WTC11 (cell line): ENCODE measurements at regions not wholly inside any gene's neighbourhood (a gene's known extent, or its start where the extent isn't known, plus 50 kb on each side); places are given as distances from the start of the nearest gene placed in this dataset.

Source experiments
- ATAC-seq: fragments of 200-7000 bp; cut with Tn5 transposase; 2 replicates; pipeline ENCODE4 v1.10.0; 2021; ENCODE audit warnings: mild to moderate bottlenecking, moderate library complexity
- CTCF ChIA-PET: fragments of 300-600 bp; sonication (Branson Sonifier 250); formaldehyde crosslinking; loops from one replicate; lab custom pipeline; 2021; ENCODE audit warnings: antibody characterized with exemption; lab: Charles Lee
- POLR2A ChIA-PET: fragments of 350-600 bp; sonication (Branson Sonifier 250); formaldehyde crosslinking; loops from one replicate; lab custom pipeline; 2021; ENCODE audit warnings: antibody characterized with exemption; lab: Charles Lee
- DNase-seq: peaks from one replicate; pipeline ENCODE4 v3.0.0; 2021; ENCODE audit warnings: low spot score
- H3K27ac Mint-ChIP-seq: 2 replicates; pipeline ENCODE4 v1.8.0; 2021; ENCODE audit warnings: mixed read lengths
- H3K27me3 Mint-ChIP-seq: 2 replicates; pipeline ENCODE4 v1.8.0; 2021; ENCODE audit warnings: low read depth, mild to moderate bottlenecking, moderate library complexity, mixed read lengths
- H3K36me3 Mint-ChIP-seq: 2 replicates; pipeline ENCODE4 v1.8.0; 2021; ENCODE audit warnings: mixed read lengths
- H3K4me1 Mint-ChIP-seq: 2 replicates; pipeline ENCODE4 v1.8.0; 2022; ENCODE audit warnings: mixed read lengths
- H3K4me3 Mint-ChIP-seq: 2 replicates; pipeline ENCODE4 v1.8.0; 2021; ENCODE audit warnings: mild to moderate bottlenecking, moderate library complexity, mixed read lengths
- H3K9me3 Mint-ChIP-seq: 2 replicates; pipeline ENCODE4 v1.8.0; 2021; ENCODE audit warnings: mixed read lengths
- ATF1 ChIP-seq: sonication (generic); formaldehyde crosslinking; IDR thresholded peaks from 2 replicates; pipeline ENCODE4 v1.8.1; 2023; ENCODE audit warnings: mild to moderate bottlenecking, moderate library complexity, missing genetic modification reagents
- CBFB ChIP-seq: sonication (generic); formaldehyde crosslinking; IDR thresholded peaks from 2 replicates; pipeline ENCODE4 v1.8.1; 2022; ENCODE audit warnings: mild to moderate bottlenecking, low read depth, missing genetic modification reagents
- FOXJ3 ChIP-seq: sonication (generic); formaldehyde crosslinking; IDR thresholded peaks from 2 replicates; pipeline ENCODE4 v1.9.0; 2021; ENCODE audit warnings: missing genetic modification reagents, mild to moderate bottlenecking, borderline replicate concordance
- FOXK1 ChIP-seq: sonication (generic); formaldehyde crosslinking; IDR thresholded peaks from 2 replicates; pipeline ENCODE4 v1.8.0; 2022; ENCODE audit warnings: mild to moderate bottlenecking, moderate library complexity, missing genetic modification reagents
- JAZF1 ChIP-seq: fragments of 250-450 bp; sonication (Bioruptor Pico); IDR thresholded peaks from 2 replicates; pipeline ENCODE4 v1.9.0; 2021; ENCODE audit warnings: moderate library complexity, mild to moderate bottlenecking, inconsistent platforms
- NR3C1 ChIP-seq: sonication (generic); formaldehyde crosslinking; conservative IDR thresholded peaks from 2 replicates; pipeline ENCODE4 v1.8.1; 2023; ENCODE audit warnings: low read depth, mild to moderate bottlenecking, missing genetic modification reagents
- RELA ChIP-seq: sonication (generic); formaldehyde crosslinking; IDR thresholded peaks from 2 replicates; pipeline ENCODE4 v1.8.1; 2022; ENCODE audit warnings: missing genetic modification reagents, mild to moderate bottlenecking, borderline replicate concordance
- RORB ChIP-seq: fragments of 250-450 bp; sonication (Bioruptor Pico); IDR thresholded peaks from 2 replicates; pipeline ENCODE4 v1.9.0; 2021; ENCODE audit warnings: mild to moderate bottlenecking
- SMAD3 ChIP-seq: sonication (generic); formaldehyde crosslinking; IDR thresholded peaks from 2 replicates; pipeline ENCODE4 v1.8.0; 2022; ENCODE audit warnings: missing genetic modification reagents, mild to moderate bottlenecking, borderline replicate concordance
- TEAD1 ChIP-seq: sonication (generic); formaldehyde crosslinking; IDR thresholded peaks from 2 replicates; pipeline ENCODE4 v1.8.0; 2022; ENCODE audit warnings: mild to moderate bottlenecking, missing genetic modification reagents
- ZNF232 ChIP-seq: sonication (generic); formaldehyde crosslinking; IDR thresholded peaks from 2 replicates; pipeline ENCODE4 v1.8.0; 2022; ENCODE audit warnings: mild to moderate bottlenecking, missing genetic modification reagents
- ZNF317 ChIP-seq: sonication (generic); formaldehyde crosslinking; IDR thresholded peaks from 2 replicates; pipeline ENCODE4 v1.8.1; 2023; ENCODE audit warnings: low read depth, mild to moderate bottlenecking, moderate library complexity, missing genetic modification reagents, borderline replicate concordance
- ZNF416 ChIP-seq: fragments of 250-450 bp; sonication (Bioruptor Pico); IDR thresholded peaks from 2 replicates; pipeline ENCODE4 v1.9.0; 2021; ENCODE audit warnings: mild to moderate bottlenecking, inconsistent platforms
- TF ChIP-seq, protein P1 (sequence below): fragments of 250-450 bp; sonication (Bioruptor Pico); IDR thresholded peaks from 2 replicates; pipeline ENCODE4 v1.9.0; 2021; ENCODE audit warnings: mild to moderate bottlenecking
- TF ChIP-seq, protein P2 (sequence below): fragments of 250-450 bp; sonication (Bioruptor Pico); IDR thresholded peaks from 2 replicates; pipeline ENCODE4 v1.9.0; 2021; ENCODE audit warnings: mild to moderate bottlenecking
- TF ChIP-seq, protein P3 (sequence below): sonication (generic); formaldehyde crosslinking; IDR thresholded peaks from 2 replicates; pipeline ENCODE4 v1.8.0; 2022; ENCODE audit warnings: mild to moderate bottlenecking, missing genetic modification reagents
- TF ChIP-seq, protein P4 (sequence below): sonication (generic); formaldehyde crosslinking; IDR thresholded peaks from 2 replicates; pipeline ENCODE4 v1.8.0; 2022; ENCODE audit warnings: missing genetic modification reagents
- TF ChIP-seq, protein P5 (sequence below): sonication (generic); formaldehyde crosslinking; conservative IDR thresholded peaks from 2 replicates; pipeline ENCODE4 v1.8.1; 2022; ENCODE audit warnings: mild to moderate bottlenecking, missing genetic modification reagents
- TF ChIP-seq, protein P6 (sequence below): fragments of 200-600 bp; IDR thresholded peaks from 2 replicates; pipeline ENCODE4 v1.8.0; 2022; ENCODE audit warnings: antibody characterized with exemption
- TF ChIP-seq, protein P7 (sequence below): sonication (generic); formaldehyde crosslinking; IDR thresholded peaks from 2 replicates; pipeline ENCODE4 v1.8.1; 2022; ENCODE audit warnings: low read depth, missing genetic modification reagents, borderline replicate concordance

DNA sequence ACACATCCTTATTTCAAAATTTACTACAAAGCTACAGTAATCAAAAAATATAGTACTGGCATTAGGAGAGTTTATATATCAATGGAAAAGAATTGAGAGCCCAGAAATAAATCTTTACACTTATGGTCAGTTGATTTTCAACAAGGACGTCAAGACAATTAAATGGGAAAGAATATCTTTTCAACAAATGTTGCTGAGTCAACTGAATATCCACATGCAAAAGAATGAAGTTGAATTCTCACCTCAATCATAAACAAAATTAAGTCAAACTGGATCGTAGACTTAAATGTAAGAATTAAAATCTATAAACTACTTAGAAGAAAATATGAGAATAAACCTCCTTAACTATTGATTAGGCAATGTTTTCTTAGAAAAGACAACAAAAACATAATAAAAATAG is 61.5 kb upstream of the PRR16 start (continued):
- TF ChIP-seq, protein P1, sequence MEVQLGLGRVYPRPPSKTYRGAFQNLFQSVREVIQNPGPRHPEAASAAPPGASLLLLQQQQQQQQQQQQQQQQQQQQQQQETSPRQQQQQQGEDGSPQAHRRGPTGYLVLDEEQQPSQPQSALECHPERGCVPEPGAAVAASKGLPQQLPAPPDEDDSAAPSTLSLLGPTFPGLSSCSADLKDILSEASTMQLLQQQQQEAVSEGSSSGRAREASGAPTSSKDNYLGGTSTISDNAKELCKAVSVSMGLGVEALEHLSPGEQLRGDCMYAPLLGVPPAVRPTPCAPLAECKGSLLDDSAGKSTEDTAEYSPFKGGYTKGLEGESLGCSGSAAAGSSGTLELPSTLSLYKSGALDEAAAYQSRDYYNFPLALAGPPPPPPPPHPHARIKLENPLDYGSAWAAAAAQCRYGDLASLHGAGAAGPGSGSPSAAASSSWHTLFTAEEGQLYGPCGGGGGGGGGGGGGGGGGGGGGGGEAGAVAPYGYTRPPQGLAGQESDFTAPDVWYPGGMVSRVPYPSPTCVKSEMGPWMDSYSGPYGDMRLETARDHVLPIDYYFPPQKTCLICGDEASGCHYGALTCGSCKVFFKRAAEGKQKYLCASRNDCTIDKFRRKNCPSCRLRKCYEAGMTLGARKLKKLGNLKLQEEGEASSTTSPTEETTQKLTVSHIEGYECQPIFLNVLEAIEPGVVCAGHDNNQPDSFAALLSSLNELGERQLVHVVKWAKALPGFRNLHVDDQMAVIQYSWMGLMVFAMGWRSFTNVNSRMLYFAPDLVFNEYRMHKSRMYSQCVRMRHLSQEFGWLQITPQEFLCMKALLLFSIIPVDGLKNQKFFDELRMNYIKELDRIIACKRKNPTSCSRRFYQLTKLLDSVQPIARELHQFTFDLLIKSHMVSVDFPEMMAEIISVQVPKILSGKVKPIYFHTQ (CRISPR knock-in tag): no peak
- TF ChIP-seq, protein P2, sequence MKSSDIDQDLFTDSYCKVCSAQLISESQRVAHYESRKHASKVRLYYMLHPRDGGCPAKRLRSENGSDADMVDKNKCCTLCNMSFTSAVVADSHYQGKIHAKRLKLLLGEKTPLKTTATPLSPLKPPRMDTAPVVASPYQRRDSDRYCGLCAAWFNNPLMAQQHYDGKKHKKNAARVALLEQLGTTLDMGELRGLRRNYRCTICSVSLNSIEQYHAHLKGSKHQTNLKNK (CRISPR knock-in tag): no peak
- no peak for TF ChIP-seq CBFB
- TF ChIP-seq, protein P3, sequence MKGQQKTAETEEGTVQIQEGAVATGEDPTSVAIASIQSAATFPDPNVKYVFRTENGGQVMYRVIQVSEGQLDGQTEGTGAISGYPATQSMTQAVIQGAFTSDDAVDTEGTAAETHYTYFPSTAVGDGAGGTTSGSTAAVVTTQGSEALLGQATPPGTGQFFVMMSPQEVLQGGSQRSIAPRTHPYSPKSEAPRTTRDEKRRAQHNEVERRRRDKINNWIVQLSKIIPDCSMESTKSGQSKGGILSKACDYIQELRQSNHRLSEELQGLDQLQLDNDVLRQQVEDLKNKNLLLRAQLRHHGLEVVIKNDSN: no peak
- TF ChIP-seq TEAD1: no peak
- no peak for TF ChIP-seq ATF1 (CRISPR knock-in tag)
- TF ChIP-seq JAZF1 (CRISPR knock-in tag): no peak
- TF ChIP-seq SMAD3 (CRISPR knock-in tag): no peak
- TF ChIP-seq RELA: no peak
- no peak for TF ChIP-seq FOXJ3
- TF ChIP-seq NR3C1 (CRISPR knock-in tag): no peak

DNA sequence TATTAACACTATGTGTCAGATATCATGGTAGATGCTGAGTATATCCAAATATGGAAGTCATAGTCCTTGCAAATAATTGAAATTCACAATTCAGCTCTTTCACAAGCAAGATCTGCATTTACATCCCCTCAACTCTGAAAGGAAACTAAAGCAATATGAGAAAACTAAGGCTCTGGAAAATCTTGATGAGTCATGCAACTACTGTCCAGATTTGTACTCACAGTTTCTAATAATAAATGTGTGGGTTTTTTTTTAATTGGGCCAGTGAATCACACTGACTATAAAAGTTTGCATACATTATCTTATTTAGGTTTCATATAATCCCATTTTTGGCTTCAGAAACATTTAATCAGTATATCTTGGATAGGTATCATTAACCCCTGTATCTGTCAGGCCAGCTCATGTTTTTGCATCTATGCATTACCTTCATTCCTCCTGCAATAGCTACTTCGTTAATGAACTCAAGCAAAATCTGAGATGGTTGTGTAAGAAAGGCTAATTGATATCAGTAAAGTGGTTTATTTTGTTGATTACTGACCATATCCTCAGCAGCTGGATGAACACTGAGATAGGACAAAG is 58.7 kb upstream of the PRR16 start:
- Mint-ChIP-seq H3K9me3 (peaks cover 43% of the 10 kb centered on the region), H3K4me3 (no peak overlapping the region), H3K36me3 (peaks cover 21% of the 10 kb centered on the region), H3K27ac (no peak overlapping the region), H3K27me3 (no peaks in the 10 kb centered on the region)
- DNase-seq: no peak
- POLR2A ChIA-PET: interaction anchor here (0.5 kb wide), 1 partner anchor 208 kb away, joined by 3 read pairs; no protein-coding TSS in a partner anchor
- CTCF ChIA-PET: interaction anchor here (0.6 kb wide), 1 partner anchor 86 kb away, joined by 3 read pairs; no protein-coding TSS in a partner anchor
- no peak for TF ChIP-seq FOXK1 (CRISPR knock-in tag)
- TF ChIP-seq RELA: no peak
- TF ChIP-seq, protein P4, sequence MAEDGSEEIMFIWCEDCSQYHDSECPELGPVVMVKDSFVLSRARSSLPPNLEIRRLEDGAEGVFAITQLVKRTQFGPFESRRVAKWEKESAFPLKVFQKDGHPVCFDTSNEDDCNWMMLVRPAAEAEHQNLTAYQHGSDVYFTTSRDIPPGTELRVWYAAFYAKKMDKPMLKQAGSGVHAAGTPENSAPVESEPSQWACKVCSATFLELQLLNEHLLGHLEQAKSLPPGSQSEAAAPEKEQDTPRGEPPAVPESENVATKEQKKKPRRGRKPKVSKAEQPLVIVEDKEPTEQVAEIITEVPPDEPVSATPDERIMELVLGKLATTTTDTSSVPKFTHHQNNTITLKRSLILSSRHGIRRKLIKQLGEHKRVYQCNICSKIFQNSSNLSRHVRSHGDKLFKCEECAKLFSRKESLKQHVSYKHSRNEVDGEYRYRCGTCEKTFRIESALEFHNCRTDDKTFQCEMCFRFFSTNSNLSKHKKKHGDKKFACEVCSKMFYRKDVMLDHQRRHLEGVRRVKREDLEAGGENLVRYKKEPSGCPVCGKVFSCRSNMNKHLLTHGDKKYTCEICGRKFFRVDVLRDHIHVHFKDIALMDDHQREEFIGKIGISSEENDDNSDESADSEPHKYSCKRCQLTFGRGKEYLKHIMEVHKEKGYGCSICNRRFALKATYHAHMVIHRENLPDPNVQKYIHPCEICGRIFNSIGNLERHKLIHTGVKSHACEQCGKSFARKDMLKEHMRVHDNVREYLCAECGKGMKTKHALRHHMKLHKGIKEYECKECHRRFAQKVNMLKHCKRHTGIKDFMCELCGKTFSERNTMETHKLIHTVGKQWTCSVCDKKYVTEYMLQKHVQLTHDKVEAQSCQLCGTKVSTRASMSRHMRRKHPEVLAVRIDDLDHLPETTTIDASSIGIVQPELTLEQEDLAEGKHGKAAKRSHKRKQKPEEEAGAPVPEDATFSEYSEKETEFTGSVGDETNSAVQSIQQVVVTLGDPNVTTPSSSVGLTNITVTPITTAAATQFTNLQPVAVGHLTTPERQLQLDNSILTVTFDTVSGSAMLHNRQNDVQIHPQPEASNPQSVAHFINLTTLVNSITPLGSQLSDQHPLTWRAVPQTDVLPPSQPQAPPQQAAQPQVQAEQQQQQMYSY (CRISPR knock-in tag): no peak
- TF ChIP-seq, protein P5, sequence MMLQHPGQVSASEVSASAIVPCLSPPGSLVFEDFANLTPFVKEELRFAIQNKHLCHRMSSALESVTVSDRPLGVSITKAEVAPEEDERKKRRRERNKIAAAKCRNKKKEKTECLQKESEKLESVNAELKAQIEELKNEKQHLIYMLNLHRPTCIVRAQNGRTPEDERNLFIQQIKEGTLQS: no peak
- TF ChIP-seq ZNF317 (CRISPR knock-in tag): no peak
- TF ChIP-seq ZNF416 (CRISPR knock-in tag): no peak
- TF ChIP-seq, protein P6, sequence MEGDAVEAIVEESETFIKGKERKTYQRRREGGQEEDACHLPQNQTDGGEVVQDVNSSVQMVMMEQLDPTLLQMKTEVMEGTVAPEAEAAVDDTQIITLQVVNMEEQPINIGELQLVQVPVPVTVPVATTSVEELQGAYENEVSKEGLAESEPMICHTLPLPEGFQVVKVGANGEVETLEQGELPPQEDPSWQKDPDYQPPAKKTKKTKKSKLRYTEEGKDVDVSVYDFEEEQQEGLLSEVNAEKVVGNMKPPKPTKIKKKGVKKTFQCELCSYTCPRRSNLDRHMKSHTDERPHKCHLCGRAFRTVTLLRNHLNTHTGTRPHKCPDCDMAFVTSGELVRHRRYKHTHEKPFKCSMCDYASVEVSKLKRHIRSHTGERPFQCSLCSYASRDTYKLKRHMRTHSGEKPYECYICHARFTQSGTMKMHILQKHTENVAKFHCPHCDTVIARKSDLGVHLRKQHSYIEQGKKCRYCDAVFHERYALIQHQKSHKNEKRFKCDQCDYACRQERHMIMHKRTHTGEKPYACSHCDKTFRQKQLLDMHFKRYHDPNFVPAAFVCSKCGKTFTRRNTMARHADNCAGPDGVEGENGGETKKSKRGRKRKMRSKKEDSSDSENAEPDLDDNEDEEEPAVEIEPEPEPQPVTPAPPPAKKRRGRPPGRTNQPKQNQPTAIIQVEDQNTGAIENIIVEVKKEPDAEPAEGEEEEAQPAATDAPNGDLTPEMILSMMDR: no peak
- no peak for TF ChIP-seq ZNF232 (CRISPR knock-in tag)
- TF ChIP-seq, protein P7, sequence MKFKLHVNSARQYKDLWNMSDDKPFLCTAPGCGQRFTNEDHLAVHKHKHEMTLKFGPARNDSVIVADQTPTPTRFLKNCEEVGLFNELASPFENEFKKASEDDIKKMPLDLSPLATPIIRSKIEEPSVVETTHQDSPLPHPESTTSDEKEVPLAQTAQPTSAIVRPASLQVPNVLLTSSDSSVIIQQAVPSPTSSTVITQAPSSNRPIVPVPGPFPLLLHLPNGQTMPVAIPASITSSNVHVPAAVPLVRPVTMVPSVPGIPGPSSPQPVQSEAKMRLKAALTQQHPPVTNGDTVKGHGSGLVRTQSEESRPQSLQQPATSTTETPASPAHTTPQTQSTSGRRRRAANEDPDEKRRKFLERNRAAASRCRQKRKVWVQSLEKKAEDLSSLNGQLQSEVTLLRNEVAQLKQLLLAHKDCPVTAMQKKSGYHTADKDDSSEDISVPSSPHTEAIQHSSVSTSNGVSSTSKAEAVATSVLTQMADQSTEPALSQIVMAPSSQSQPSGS (CRISPR knock-in tag): no peak
- TF ChIP-seq, protein P2 (CRISPR knock-in tag): no peak
- TF ChIP-seq RORB (CRISPR knock-in tag): no peak
- TF ChIP-seq, all 79 proteins: peak for 0
- no peak for ATAC-seq
- H3K4me1 Mint-ChIP-seq: peaks cover 7% of the 10 kb centered on the region; the same call in 1 of the 2 replicates
